Common myeloid progenitor, CD34-positive (primary cell): ENCODE measurements at regions not wholly inside any gene's neighbourhood (a gene's known extent, or its start where the extent isn't known, plus 50 kb on each side); places are given as distances from the start of the nearest gene placed in this dataset.

Experiments used
- CTCF ChIA-PET: fragments of 350-600 bp; sonication (Branson Sonifier 250); formaldehyde crosslinking; loops from one replicate; lab custom pipeline; 2021; ENCODE audit warnings: antibody characterized with exemption; lab: Charles Lee
- POLR2A ChIA-PET: fragments of 350-600 bp; sonication (Branson Sonifier 250); formaldehyde crosslinking; loops from one replicate; lab custom pipeline; 2021; ENCODE audit warnings: antibody characterized with exemption; lab: Charles Lee
- DNase-seq, 3 donors: peaks; one replicate each; pipeline versions ENCODE4 v3.0.0 to v3.0.0-alpha.2; 2013
- H3K27ac ChIP-seq, 2 experiments: 1 replicate in 1 of 2; 2 replicates in 1 of 2; pipeline ENCODE4 v1.7.0; 2013; ENCODE audit warnings: inconsistent platforms in 2 of 2, low read length in 2 of 2, mild to moderate bottlenecking in 2 of 2, low read depth in 1 of 2, moderate library complexity in 1 of 2; ENCODE audit not compliant: severe bottlenecking in 2 of 2, insufficient read depth in 1 of 2, poor library complexity in 1 of 2
- H3K27me3 ChIP-seq, 5 experiments: replicated peaks in 2 of 5; 1 replicate in 3 of 5; 2 replicates in 2 of 5; pipeline versions ENCODE4 v1.6.1 to v1.7.0; 2013; ENCODE audit warnings: low read length in 4 of 5, mild to moderate bottlenecking in 2 of 5, moderate library complexity in 2 of 5, inconsistent platforms in 1 of 5; ENCODE audit not compliant: insufficient read depth in 5 of 5, control insufficient read depth in 4 of 5
- H3K36me3 ChIP-seq, 4 experiments: 1 replicate in 2 of 4; 2 replicates in 2 of 4; pipeline versions ENCODE4 v1.6.1 to v1.7.0; 2013; ENCODE audit warnings: low read length in 3 of 4, control low read depth in 1 of 4, mild to moderate bottlenecking in 1 of 4; ENCODE audit not compliant: control insufficient read depth in 4 of 4, insufficient read depth in 4 of 4
- H3K4me1 ChIP-seq, 4 experiments: 1 replicate in 3 of 4; 2 replicates in 1 of 4; pipeline versions ENCODE4 v1.6.1 to v1.7.1; 2013; ENCODE audit warnings: low read length in 3 of 4, mild to moderate bottlenecking in 3 of 4, control low read depth in 1 of 4, inconsistent platforms in 1 of 4, moderate library complexity in 1 of 4; ENCODE audit not compliant: control insufficient read depth in 4 of 4, insufficient read depth in 4 of 4; ENCODE audit errors: control extremely low read depth in 1 of 4
- H3K4me3 ChIP-seq, 7 experiments: 1 replicate in 4 of 7; 2 replicates in 3 of 7; pipeline versions ENCODE4 v1.5.1 to v1.7.0; 2013; ENCODE audit warnings: mild to moderate bottlenecking in 7 of 7, low read length in 6 of 7, moderate library complexity in 6 of 7, inconsistent platforms in 2 of 7, low read depth in 2 of 7, control low read depth in 1 of 7; ENCODE audit not compliant: insufficient read depth in 4 of 7, control insufficient read depth in 1 of 7; ENCODE audit errors: extremely low read depth in 1 of 7
- H3K9me3 ChIP-seq, 5 experiments: 1 replicate in 4 of 5; 2 replicates in 1 of 5; pipeline versions ENCODE4 v1.6.1 to v1.7.1; 2013; ENCODE audit warnings: low read length in 4 of 5, mild to moderate bottlenecking in 2 of 5, inconsistent platforms in 1 of 5, low read depth in 1 of 5, moderate library complexity in 1 of 5; ENCODE audit not compliant: control insufficient read depth in 4 of 5, insufficient read depth in 2 of 5; ENCODE audit errors: control extremely low read depth in 1 of 5
- WGBS: methylation state at CpG from one replicate; pipeline ENCODE4 v1.1.5; 2013; ENCODE audit not compliant: insufficient coverage; 5-methylcytosine and 5-hydroxymethylcytosine counted together

DNA sequence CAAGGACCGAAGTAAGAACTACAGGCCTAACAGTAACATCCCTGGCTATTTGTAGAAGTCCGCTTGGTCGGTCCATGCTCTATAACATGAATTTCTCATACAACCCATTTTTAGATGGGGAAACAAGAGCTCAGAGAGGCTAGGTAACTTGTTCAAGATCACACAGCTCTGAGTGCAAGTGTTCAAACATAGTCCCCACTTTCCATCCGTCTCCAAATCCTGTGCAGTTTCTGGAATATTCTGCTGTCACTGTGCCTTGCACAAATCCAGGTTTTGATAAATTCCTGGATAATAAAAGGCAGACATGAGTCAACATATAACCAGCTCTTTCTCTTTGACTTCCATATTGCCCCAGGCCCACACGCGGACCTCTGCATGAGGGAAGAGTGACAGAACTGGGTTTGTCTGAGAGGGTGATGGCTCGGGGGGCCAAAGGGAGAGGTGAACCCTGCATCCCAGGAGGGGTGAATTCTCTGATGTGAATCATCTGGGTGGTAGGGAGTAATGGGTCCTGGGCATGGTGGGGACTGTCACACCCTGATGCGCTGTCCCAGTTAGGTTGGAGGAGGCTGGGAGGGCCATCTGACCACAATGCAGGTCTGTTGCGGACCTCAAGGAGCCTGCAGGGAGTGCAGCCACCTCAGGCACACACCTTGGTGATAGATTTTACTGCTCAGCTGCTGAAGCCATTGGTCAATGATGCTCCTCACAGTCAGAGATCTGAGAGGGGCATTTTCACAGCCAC, 162.2 kb downstream of the SMAD6 start:
- Histone ChIP-seq H3K27me3 (no peaks in the 10 kb centered on the region), H3K4me3 (no peak overlapping the region), H3K9me3 (no peaks in the 10 kb centered on the region), H3K36me3 (no peaks in the 10 kb centered on the region), H3K4me1 (peaks cover 0 to 13% (median 11%) of the 10 kb centered on the region in 4 experiments), H3K27ac (no peak overlapping the region)
- 98% methylated on average over 5 of the region's 9 CpGs for WGBS
- ChIA-PET CTCF (interaction anchor here (0.5 to 2.6 kb wide), 7 partner anchors 12 to 254 kb away, joined by 3 to 11 read pairs (median 3); no protein-coding TSS in a partner anchor), POLR2A (no interaction called here)
- DNase-seq = no peak

DNA sequence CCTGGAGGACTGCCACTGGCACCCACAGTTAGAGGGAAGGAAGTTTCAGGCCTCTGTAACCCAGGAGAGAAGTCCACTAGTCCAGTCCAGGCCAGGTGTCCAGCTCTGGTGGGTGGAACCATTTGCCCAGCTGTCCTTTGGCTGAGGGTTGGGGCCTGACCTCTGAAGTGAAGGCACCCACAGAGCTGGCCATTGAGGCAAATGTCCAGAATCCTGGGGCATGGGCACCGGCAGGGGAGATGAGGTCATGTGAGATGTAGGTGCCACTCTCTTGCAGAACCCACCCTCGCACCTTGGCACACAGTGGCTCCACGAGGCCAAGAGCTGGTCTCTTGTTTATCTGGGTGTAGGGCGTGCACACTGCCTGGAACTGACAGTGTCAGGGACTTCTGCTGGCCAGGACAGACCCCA, 162.8 kb downstream of the SMAD6 start:
- POLR2A ChIA-PET = no interaction called here

DNA sequence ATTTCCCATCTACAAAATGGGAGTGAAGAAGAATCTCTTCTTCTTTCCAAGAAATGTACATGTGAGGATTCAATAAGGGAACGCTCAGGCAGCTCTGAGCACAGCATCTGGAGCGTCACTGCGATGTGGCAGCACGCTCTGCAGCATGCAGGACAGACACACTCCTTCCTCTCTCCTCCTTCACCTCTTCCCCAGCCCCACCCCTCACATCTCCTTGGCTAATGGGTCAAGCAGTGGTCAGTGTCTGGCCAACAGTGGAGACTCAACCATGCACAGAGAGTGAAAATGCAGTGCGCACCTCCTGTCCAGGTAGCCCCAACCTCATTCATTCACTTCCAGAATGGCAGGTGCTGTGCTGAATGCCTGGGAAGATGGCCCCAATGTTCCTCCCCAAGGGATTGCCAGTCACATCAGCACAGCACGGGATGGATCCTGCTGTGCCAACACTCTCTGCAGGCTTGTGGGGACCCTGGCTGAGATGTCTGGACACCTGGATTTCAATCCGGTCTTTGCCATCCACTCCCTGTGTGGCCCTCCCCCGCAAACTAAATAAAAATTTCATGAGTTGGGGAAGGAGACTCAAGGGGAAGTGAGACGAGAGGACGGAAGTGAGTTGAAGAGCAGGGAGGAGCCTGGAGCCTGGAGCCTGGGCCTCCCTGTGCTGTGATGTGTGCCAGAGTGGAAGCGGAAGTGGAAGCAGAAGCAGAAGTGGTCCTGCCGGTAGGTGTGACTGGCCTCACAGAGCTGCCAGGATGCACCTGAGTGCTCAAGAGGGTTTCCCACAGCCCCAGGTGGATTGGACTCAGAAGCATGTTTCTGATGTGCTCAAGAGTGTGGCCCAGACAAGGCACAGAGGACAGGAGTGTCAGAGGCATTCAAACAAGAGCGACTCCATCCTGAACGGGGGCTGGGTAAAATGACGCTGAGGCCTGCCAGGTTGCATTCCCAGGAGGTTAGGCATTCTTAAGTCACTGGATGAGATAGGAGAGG, 163.9 kb downstream of the SMAD6 start:
- Histone ChIP-seq H3K4me1 (peaks cover 0 to 13% (median 11%) of the 10 kb centered on the region in 4 experiments), H3K9me3 (no peaks in the 10 kb centered on the region), H3K27ac (no peak overlapping the region), H3K4me3 (no peak overlapping the region), H3K27me3 (no peaks in the 10 kb centered on the region), H3K36me3 (no peaks in the 10 kb centered on the region)
- WGBS = 60% methylated on average over 13 of the region's 15 CpGs
- peak; percentile 57 to 89 (median 84) for DNase-seq
- ChIA-PET POLR2A (interaction anchor here (0.6 kb wide), 1 partner anchor 975 kb away, joined by 4 read pairs; no protein-coding TSS in a partner anchor), CTCF (interaction anchor here (1.2 to 2.6 kb wide), 3 partner anchors 14 to 42 kb away, joined by 3 to 11 read pairs (median 5); no protein-coding TSS in a partner anchor)

More for the DNA sequence above, 162.8 kb downstream of the SMAD6 start:
- H3K36me3 ChIP-seq = no peaks in the 10 kb centered on the region
- WGBS = 100% methylated on average over 3 of the region's 4 CpGs
- H3K4me1 ChIP-seq = peaks cover 0 to 13% (median 11%) of the 10 kb centered on the region in 4 experiments
- H3K4me3 ChIP-seq = no peak overlapping the region
- H3K9me3 ChIP-seq = no peaks in the 10 kb centered on the region
- no peak overlapping the region for H3K27ac ChIP-seq
- CTCF ChIA-PET = interaction anchor here (0.6 to 2.6 kb wide), 4 partner anchors 13 to 43 kb away, joined by 3 to 11 read pairs (median 4); no protein-coding TSS in a partner anchor
- H3K27me3 ChIP-seq = no peaks in the 10 kb centered on the region
- DNase-seq = no peak

DNA sequence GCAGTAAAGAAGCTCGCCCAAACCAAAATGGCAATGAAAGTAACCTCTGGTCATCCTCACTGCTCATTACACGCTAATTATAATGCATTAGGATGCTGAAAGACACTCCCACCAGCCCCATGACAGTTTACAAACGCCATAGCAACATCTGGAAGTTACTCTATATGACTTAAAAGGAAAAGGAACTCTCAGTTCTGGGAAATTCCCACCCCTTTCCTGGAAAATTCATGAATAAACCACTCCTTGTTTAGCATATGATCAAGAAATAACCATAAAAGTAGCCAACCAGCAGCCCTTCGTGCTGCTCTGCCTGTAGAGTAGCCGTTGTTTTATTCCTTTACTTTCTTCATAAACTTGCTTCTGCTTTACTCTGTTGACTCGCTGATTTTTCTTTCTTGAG, 164.6 kb downstream of the SMAD6 start:
- Histone ChIP-seq H3K36me3 (no peaks in the 10 kb centered on the region), H3K4me1 (peaks cover 0 to 14% (median 12%) of the 10 kb centered on the region in 4 experiments), H3K4me3 (no peak overlapping the region), H3K27me3 (no peaks in the 10 kb centered on the region), H3K9me3 (no peaks in the 10 kb centered on the region), H3K27ac (no peak overlapping the region)
- DNase-seq = no peak
- ChIA-PET POLR2A (no interaction called here), CTCF (no interaction called here)
- 94% methylated on average over 6 of the region's 6 CpGs for WGBS

GRCh38 chr15:66868918-66869317, 166.9 kb downstream of the SMAD6 start:
- Histone ChIP-seq H3K4me3 (no peak overlapping the region), H3K36me3 (no peaks in the 10 kb centered on the region), H3K4me1 (peaks cover 0 to 21% (median 14%) of the 10 kb centered on the region in 4 experiments), H3K9me3 (no peaks in the 10 kb centered on the region), H3K27me3 (no peaks in the 10 kb centered on the region), H3K27ac (no peak overlapping the region)
- ChIA-PET POLR2A (no interaction called here), CTCF (interaction anchor here (0.8 kb wide), 1 partner anchor 18 kb away, joined by 3 read pairs; no protein-coding TSS in a partner anchor)
- WGBS = 100% methylated on average over 1 of the region's 1 CpG
- DNase-seq = no peak

DNA sequence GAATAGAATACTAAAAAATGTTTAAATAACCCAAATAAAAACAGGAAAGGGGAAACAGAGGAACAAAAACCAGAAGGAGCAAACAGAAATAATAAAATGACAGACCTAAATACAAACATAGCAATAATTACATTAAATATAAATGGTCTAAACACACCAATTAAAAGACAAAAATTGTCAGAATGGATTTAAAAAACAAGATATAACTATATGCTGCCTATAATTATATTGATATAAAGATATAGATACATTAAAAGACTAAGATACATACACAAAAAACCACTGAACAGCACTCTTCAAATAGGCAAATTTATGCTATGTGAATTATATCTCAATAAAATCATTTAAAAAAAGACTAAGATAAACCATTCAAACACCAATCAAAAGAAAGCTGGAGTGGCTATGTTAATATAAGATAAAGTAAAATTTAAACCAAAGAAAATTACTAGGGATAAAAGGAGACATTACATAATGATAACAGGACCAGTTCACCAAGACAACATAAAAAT, 168.9 kb downstream of the SMAD6 start:
- no peak overlapping the region for H3K4me3 ChIP-seq
- CTCF ChIA-PET = no interaction called here
- no peaks in the 10 kb centered on the region for H3K27me3 ChIP-seq
- no peak for DNase-seq
- no peaks in the 10 kb centered on the region for H3K9me3 ChIP-seq
- no peaks in the 10 kb centered on the region for H3K36me3 ChIP-seq
- peaks cover 0 to 21% (median 12%) of the 10 kb centered on the region in 4 experiments for H3K4me1 ChIP-seq
- POLR2A ChIA-PET = no interaction called here
- no peak overlapping the region for H3K27ac ChIP-seq
